ENCODE measurements at regions not wholly inside any gene's neighbourhood (a gene's known extent, or its start where the extent isn't known, plus 50 kb on each side); places are given as distances from the start of the nearest gene placed in this dataset.

DNA sequence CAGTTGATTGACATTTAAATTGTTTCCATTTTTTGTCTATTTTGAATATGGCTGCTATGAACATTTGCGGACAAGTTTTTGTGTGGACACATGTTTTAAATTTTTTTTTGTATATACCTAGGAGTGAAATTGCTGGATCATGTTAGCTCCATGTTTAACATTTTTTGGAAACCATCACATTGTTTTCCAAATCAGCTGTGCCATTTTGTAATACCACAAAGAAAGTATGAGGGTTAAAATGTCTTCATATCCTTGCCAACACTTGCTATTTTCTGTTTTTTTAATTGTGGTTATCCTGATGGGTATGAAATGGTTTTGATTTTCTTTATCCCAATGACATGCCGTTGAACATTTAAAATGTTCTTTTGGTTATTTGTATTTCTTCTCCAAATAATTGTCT lies 52.1 kb downstream of the CARTPT start:
- DNase-seq (ENCODE audit: low read depth), result no peak
- TF ChIP-seq CTCF (IDR thresholded peaks at IDR 0.05; ENCODE audit: insufficient read depth, low read depth, low read length), result no peak
- H3K4me3 ChIP-seq (ENCODE audit: low read depth, low read length), result no peak overlapping the region

GRCh38 chr5:71778678-71779276 lies 59.7 kb downstream of the CARTPT start:
- peak; percentile 66 for TF ChIP-seq CTCF (IDR thresholded peaks at IDR 0.05; ENCODE audit: insufficient read depth, low read depth, low read length)
- no peak overlapping the region for H3K4me3 ChIP-seq (ENCODE audit: low read depth, low read length)
- peak; percentile 42 for DNase-seq (ENCODE audit: low read depth)

DNA sequence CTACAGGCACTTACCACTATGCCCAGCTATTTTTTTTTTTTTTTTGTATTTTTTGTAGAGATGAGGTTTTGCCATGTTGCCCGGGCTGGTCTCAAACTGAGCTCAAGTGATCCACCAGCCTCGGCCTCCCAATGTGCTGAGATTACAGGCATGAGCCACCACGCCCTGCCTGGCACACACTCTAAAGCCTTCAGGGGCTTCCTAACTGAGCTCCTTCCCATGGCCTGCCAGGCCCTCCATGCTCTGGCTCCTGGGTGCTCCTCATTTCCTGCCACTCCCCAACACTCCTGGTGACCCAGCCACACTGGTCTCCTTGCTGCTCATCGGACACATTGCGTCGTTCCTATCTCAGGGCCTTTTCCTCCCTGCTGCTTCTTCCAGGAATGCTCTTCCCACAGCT lies 61.5 kb downstream of the CARTPT start:
- H3K4me3 ChIP-seq (ENCODE audit: low read depth, low read length), result no peak overlapping the region
- DNase-seq (ENCODE audit: low read depth), result no peak
- no peak for TF ChIP-seq CTCF (IDR thresholded peaks at IDR 0.05; ENCODE audit: insufficient read depth, low read depth, low read length)

- no peak for TF ChIP-seq CTCF (IDR thresholded peaks at IDR 0.05; ENCODE audit: insufficient read depth, low read depth, low read length)
- no peak overlapping the region for H3K4me3 ChIP-seq (ENCODE audit: low read depth, low read length)
- DNase-seq (ENCODE audit: low read depth), result no peak
Measured at GRCh38 chr5:71782393-71782770, 63.3 kb downstream of the CARTPT start.

- peak; percentile 79 for DNase-seq (ENCODE audit: low read depth)
- TF ChIP-seq CTCF (IDR thresholded peaks at IDR 0.05; ENCODE audit: insufficient read depth, low read depth, low read length), result peak; percentile 90
- H3K4me3 ChIP-seq (ENCODE audit: low read depth, low read length), result peak overlapping the region; percentile 41
Measured at GRCh38 chr5:71782771-71783770, 64.0 kb downstream of the CARTPT start.

- TF ChIP-seq CTCF (IDR thresholded peaks at IDR 0.05; ENCODE audit: insufficient read depth, low read depth, low read length), result no peak
- no peak overlapping the region for H3K4me3 ChIP-seq (ENCODE audit: low read depth, low read length)
- DNase-seq (ENCODE audit: low read depth), result no peak
Measured at GRCh38 chr5:71783891-71784290, 64.8 kb downstream of the CARTPT start.
